Transverse colon (tissue), 4 donors: ENCODE measurements at regions not wholly inside any gene's neighbourhood (a gene's known extent, or its start where the extent isn't known, plus 50 kb on each side); places are given as distances from the start of the nearest gene placed in this dataset.

ENCODE experiments used
- DNase-seq: peaks from one replicate; pipeline ENCODE4 v3.0.0-alpha.2; 2019
- H3K27ac ChIP-seq, 4 donors: fragments of 200-600 bp; sonication (generic); 2 replicates each; pipeline ENCODE4 v1.5.1; 2016 to 2018; ENCODE audit warnings: inconsistent platforms in 4 of 4
- H3K27me3 ChIP-seq: fragments of 200-600 bp; sonication (generic); 2 replicates; pipeline ENCODE4 v1.5.1; 2017; ENCODE audit warnings: inconsistent platforms
- H3K36me3 ChIP-seq, 4 donors: fragments of 200-600 bp; sonication (generic); 2 replicates each; pipeline ENCODE4 v1.5.1; 2017 to 2019; ENCODE audit warnings: inconsistent platforms in 4 of 4
- H3K4me1 ChIP-seq, 4 donors: fragments of 200-600 bp; sonication (generic); 2 replicates each; pipeline ENCODE4 v1.5.1; 2017 to 2020; ENCODE audit warnings: inconsistent platforms in 4 of 4
- H3K4me3 ChIP-seq, 4 donors: fragments of 200-600 bp; sonication (generic); 1 replicate in 1 of 4; 2 replicates in 3 of 4; pipeline versions ENCODE4 v1.5.1 to v1.6.1; 2017 to 2019; ENCODE audit warnings: inconsistent platforms in 4 of 4
- H3K9me3 ChIP-seq, 2 donors: fragments of 200-600 bp; sonication (generic); 2 replicates each; pipeline ENCODE4 v1.5.1; 2017 to 2019; ENCODE audit warnings: inconsistent platforms in 2 of 2
- EP300 ChIP-seq: sonication (generic); formaldehyde crosslinking; IDR thresholded peaks from one replicate; pipeline ENCODE4 v1.6.1; 2017; ENCODE audit warnings: antibody characterized with exemption, low read depth
- POLR2A ChIP-seq: fragments of 450-650 bp; IDR thresholded peaks from one replicate; pipeline ENCODE4 v1.6.1; 2016; ENCODE audit warnings: antibody characterized with exemption, mild to moderate bottlenecking, moderate library complexity
- WGBS, 2 donors: methylation state at CpG; one replicate each; pipeline ENCODE4 v1.1.5; 2018; ENCODE audit warnings: low coverage in 1 of 2; 5-methylcytosine and 5-hydroxymethylcytosine counted together
- in situ Hi-C, 4 donors: fragments of 200-750 bp; cut with MboI; loops; one replicate each; pipeline versions ENCODE4 v1.15.0 to v1.15.1; 2017; ENCODE audit warnings: low sequenced_read_pairs in 3 of 4, low pct_ligation_motif_present in 1 of 4, low pct_unique_long_range_greater_than_20kb in 1 of 4
- intact Hi-C: fragments of 100-400 bp; cut with DNase I; formaldehyde crosslinking; loops from one replicate; pipeline ENCODE4 v1.15.1; 2023; ENCODE audit warnings: low total_unique reads
- small RNA-seq, 4 donors: library from RNA; depleted of rRNA; stranded (forward); fragments of <200 nt; gene quantifications; one replicate each; pipeline ENCODE3, GENCODE V24; 2016
- TF ChIP-seq, protein P1 (sequence below), 5 experiments: fragments of 200-600 bp in 3 of 5; fragments of 450-650 bp in 2 of 5; sonication (generic) in 3 of 5; IDR thresholded peaks; 1 replicate in 2 of 5; 2 replicates in 3 of 5; pipeline ENCODE4 v1.5.1; 2016 to 2017; ENCODE audit warnings: antibody characterized with exemption in 5 of 5, inconsistent platforms in 3 of 5, mild to moderate bottlenecking in 2 of 5, moderate library complexity in 1 of 5

DNA sequence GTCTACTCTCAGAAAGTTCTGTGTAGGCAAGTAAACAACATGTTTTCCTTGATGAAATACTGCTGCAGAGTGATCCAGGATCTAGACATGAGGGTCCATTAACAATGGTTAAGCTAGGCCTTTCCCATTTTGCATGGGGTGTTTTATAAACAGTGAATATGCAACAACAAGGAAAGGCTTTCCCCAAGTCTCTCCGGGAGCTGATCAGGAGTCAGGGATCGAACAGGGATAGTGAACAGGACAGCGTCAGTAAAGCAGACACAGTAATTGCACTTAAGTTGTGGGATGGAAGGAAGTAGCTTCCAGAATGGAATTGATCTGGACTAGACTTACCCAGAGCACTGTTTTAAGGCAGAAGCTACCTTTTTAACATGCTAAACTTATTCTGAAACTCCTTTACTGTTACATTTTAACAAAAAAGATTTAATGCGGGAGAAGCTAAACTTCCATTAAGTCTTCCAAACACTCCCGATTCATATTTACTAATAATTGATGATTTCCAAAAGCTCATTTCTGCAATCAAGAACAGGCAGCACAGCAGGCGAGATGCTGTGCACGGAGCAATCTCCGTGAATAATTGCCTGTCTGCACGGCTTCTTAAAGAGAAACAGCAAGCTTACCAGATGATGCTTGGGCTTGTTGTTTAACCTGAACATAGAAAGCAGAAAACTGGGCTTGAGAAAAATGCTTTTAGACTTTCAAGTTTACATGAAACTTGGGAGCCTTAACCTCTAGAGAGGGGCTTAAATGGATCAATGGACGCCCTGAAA is 50.3 kb upstream of the DOCK1 start:
- Histone ChIP-seq H3K27me3 (no peaks in the 10 kb centered on the region), H3K36me3 (no peaks in the 10 kb centered on the region), H3K9me3 (no peaks in the 10 kb centered on the region), H3K4me1 (no peaks in the 10 kb centered on the region), H3K27ac (no peak overlapping the region), H3K4me3 (no peak overlapping the region)
- intact Hi-C loops = no loop called here
- in situ Hi-C loops = no loop called here
- no peak for DNase-seq
- WGBS, 2 donors = 73 to 80% methylated on average over 1 to 10 of the region's 10 CpGs
- TF ChIP-seq POLR2A = no peak
- TF ChIP-seq, protein P1, sequence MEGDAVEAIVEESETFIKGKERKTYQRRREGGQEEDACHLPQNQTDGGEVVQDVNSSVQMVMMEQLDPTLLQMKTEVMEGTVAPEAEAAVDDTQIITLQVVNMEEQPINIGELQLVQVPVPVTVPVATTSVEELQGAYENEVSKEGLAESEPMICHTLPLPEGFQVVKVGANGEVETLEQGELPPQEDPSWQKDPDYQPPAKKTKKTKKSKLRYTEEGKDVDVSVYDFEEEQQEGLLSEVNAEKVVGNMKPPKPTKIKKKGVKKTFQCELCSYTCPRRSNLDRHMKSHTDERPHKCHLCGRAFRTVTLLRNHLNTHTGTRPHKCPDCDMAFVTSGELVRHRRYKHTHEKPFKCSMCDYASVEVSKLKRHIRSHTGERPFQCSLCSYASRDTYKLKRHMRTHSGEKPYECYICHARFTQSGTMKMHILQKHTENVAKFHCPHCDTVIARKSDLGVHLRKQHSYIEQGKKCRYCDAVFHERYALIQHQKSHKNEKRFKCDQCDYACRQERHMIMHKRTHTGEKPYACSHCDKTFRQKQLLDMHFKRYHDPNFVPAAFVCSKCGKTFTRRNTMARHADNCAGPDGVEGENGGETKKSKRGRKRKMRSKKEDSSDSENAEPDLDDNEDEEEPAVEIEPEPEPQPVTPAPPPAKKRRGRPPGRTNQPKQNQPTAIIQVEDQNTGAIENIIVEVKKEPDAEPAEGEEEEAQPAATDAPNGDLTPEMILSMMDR (IDR thresholded peaks at IDR 0.05) = no peak
- TF ChIP-seq EP300 = no peak

Small RNAs in the stretch of these regions (small RNA-seq; reads per million reads assigned to genes)
- gene RF00271 = 0 reads per million in 4 donors
